GM18870 (cell line): ENCODE measurements at regions not wholly inside any gene's neighbourhood (a gene's known extent, or its start where the extent isn't known, plus 50 kb on each side); places are given as distances from the start of the nearest gene placed in this dataset.

ENCODE experiments used
- ATAC-seq: cut with Tn5 transposase; IDR thresholded peaks from one replicate; pipeline ENCODE4 v1.9.1; 2021; ENCODE audit warnings: moderate library complexity; ENCODE audit not compliant: unreplicated experiment

- no peak for ATAC-seq
Measured at GRCh38 chr7:42338231-42338915, 101.4 kb upstream of the GLI3 start.

DNA sequence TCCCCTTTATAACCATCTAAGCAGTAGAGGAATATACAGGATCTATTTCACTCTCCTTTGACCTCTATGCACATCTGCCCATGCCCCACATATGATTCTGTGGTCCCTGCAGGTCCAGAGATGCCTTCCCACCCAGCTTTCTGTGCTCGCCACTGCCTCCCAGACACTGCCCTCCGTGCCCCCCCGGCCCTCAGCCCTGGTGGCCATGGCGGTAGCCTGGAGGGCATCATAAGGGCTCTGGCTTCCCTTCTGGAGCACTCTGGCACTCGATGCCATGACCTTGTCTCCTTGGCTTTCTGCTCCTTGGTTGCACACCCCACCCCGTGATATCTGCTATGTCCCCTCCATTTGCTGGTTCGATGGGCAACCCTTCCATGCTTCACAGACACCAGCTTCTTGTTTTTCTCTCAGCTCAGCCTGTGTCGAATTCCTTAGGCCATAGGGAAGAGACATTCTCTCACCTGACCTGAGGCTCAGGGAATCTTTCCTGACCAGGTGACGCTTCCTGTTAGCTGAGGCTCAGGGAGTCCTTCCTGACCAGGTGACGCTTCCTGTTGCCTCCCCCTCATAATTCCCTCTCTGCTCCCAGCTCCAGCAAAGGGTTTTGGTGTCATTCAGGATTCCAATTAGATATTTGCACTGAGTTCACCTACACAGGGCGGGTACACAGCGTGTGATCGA lies 100.4 kb upstream of the GLI3 start:
- ATAC-seq, result no peak

DNA sequence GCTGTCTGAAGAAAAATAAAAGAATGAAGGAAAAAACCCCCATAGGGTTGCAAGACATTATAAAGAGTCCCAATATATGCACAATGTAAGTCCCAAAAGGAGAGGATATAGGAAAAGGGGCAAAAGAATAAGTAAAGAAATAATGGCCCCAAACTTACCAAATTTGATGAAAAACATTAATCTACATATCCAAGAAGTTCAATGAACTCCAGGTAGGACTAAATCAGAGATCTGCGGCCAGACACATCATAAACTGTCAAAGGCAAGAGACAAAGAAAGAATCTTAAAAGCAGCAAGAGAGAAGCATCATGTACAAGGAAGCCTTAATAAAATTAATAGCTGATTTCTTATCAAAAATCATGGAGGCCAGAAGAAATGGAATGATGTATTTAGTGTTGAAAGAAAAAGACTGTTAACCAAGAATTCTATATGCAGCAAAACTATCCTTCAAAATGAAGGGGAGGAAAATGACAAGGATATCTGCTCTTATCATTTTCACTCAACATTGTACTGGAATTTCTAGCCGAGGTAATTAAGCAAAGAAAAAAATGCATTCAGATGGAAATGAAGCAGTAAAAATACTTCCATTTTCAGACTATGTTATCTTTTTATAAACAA lies 95.7 kb upstream of the GLI3 start:
- no peak for ATAC-seq

DNA sequence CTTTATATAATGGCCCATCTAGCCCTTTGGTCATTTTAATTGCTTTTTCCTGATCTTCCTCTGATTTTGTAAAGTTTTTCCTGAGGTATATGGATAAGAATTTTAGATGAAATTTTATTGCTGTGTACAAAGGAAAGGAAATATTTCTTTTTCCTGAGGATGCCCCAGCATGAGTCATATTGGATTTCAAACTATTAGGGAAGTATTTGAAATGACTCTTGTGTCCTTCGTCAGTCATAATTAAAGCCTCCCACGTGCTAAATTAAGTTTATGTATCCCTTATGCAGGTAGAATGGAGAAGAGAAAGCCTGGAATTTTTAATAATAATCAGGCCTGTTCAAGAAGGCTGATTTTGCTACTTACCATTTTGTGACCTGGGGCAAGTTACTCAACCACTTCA lies 82.6 kb upstream of the GLI3 start:
- ATAC-seq, result no peak

DNA sequence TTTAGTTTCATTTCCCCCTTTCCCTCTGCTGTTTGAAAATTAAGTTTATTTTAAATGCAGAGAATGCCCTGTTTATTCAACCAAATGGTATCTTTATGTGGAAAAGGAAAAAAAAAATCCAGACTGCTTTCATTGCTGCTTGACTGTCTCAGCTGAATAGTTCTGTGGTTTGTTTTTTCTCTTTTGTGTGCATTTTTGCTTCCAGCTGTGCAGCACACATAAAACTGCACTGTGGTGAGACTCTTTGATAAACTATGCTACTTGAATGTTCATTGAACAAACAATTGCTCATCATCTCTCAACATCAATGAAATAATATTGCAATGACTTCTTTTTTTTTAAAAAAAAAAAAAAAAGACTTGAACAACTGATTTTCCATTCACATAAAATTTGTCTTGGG lies 78.6 kb upstream of the GLI3 start:
- no peak for ATAC-seq

DNA sequence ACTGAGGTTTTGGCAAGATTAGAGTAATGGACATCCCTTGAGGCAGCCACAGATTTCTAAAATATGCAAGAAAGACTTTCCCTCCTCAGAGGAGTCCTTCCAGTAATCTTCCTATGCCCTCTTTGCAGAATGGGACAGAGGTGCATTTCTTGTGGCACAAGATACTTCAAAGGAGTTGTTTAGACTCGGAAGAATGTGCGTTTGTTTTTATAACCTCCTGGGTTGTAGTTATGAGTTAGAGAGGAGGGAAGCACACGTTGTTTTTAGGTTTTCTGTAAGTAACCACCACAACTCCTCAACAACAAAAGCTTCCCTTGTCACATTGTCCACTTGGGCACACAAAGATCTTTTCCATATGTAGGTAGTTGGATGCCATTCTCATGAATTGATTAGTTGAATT lies 78.1 kb upstream of the GLI3 start:
- ATAC-seq, result no peak

DNA sequence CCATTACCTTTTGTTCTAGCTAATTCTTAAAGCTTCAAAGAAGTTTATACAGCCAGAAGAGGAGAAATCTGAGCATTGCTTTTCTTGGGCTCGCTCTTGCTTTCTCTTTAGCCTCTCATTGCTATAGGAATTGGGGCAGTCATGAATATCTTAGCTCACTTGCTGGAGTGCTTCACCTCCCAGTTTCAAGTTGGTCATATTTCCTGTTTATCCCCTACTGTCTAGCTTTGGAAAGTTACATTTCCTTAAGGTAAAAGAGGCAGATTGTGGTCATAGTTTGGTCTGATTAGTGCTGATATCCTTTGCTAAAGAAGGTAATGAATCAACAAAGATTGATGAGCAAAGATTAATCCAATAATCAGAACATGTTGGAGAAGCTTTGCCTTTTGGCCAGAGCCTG lies 77.7 kb upstream of the GLI3 start:
- ATAC-seq, result no peak

- ATAC-seq, result no peak
Measured at GRCh38 chr7:42311195-42311594, 74.2 kb upstream of the GLI3 start.

- no peak for ATAC-seq
Measured at GRCh38 chr7:42292991-42293521, 56.0 kb upstream of the GLI3 start.

- ATAC-seq, result no peak
Measured at GRCh38 chr7:42289473-42289872, 52.5 kb upstream of the GLI3 start.
